GM19438 (cell line): ENCODE measurements at regions not wholly inside any gene's neighbourhood (a gene's known extent, or its start where the extent isn't known, plus 50 kb on each side); places are given as distances from the start of the nearest gene placed in this dataset.
"Not testable (repeated sequence)": the region's sequence is repeated elsewhere in the genome, so short reads cannot be mapped to it uniquely, and the experiment has no call there.

ENCODE experiments used
- ATAC-seq: cut with Tn5 transposase; IDR thresholded peaks from one replicate; pipeline ENCODE4 v1.9.1; 2021; ENCODE audit warnings: low read depth; ENCODE audit not compliant: unreplicated experiment

DNA sequence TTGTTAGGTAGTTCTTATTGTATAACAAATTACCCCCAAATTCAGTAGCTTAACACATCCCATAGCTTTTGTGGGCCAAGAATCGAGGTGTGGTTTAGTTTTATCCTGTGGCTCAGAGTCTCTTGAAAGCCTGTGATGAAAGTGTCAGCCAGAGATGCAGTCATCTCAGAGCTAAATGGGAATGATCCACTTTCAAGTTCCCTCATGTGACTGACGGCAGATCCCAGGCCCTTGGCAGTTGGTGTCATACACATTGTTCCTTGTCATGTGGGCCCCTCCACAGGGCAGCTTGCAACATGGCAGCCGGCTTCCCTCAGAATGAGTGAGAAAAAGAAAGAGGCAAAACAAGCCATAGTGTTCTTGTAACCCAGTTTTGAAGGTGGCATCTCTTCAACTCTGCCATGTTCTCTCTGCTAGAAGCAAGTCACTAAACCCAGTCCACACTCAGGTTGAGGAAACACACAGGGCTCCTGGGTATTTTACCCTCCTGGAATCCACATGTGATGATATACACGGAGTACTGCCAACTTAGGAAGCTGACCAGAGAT is 153.1 kb upstream of the LRRC61 start:
- ATAC-seq: not testable (repeated sequence)

DNA sequence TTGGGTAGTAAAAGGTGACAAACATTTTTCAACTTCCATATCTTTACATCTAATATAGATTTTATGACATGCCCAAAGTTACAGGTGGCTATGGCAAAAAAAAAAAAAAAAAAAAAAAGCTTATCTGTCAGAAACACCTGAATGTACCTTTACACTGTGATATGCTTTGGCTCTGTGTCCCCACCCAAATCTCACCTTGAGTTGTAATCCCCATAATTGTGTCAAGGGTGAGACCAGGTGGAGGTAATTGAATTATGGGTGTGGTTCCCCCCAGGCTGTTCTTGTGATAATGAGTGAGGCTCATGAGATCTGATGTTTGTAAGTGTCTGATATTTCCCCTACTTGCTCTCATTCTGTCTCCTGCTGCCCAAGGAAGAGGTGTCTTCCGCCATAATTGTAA is 139.6 kb upstream of the LRRC61 start:
- ATAC-seq: not testable (repeated sequence)

DNA sequence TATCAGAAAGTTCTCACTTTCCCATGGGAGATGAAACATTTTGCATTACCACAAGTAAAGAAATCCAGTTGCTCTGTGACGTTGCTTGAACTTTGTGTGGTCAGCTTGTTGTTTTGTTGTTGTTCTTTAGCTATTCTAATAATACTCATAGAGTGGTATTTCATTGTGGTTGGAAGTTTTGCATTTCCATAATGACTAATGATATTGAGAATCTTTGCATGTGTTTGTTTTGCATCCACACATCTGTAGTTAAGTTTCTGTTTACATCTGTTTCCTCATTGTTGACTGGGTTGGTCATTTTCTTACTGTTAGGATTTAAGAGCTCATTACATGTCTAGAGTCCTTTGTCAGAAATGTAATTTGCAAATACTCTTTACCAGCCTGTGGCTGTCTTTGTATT is 133.2 kb upstream of the LRRC61 start:
- ATAC-seq: peak; percentile 92

DNA sequence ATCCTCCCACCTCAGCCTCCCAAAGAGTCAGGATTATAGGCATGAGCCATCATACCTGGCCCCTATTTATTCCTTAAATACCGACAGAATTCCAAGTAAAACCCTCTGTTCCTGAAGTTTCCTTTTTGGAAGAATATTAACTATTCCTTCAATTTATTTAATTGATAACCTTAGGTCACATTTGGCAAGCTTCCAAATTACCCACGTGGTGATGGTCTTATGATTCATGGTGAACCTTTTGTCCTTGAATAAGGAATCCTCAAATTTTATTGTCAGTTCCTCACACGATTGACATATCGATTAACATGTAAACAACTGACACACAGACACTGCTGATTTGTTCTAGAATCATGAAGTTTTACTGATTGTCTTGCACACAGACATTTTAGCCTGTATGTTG is 130.6 kb upstream of the LRRC61 start:
- ATAC-seq: not testable (repeated sequence)

DNA sequence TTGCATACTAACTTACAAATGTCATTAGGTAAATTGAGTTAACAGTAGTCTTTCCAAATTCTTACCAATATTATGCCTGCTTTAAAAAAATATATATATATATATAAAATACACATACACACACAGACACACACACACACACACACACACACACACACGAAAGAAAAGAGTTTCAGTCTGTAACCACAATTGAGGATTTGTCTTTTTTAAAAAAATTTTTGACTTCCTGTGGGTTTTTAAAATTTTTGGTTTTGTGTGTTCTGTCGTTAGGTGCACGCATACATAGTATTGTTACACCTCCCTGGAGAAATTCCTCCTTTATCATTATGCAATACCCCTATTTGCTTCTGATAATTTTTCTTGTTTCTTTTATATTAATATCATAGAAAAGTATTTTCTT is 129.3 kb upstream of the LRRC61 start:
- not testable (repeated sequence) for ATAC-seq
